Smooth muscle cell (in vitro differentiated cells): ENCODE measurements at regions not wholly inside any gene's neighbourhood (a gene's known extent, or its start where the extent isn't known, plus 50 kb on each side); places are given as distances from the start of the nearest gene placed in this dataset.

Experiments
- DNase-seq: peaks from one replicate; lab custom pipeline; 2025; ENCODE audit not compliant: unreplicated experiment; lab: John Stamatoyannopoulos, UW
- H2AFZ ChIP-seq: fragments of 200-600 bp; sonication (generic); 2 replicates; pipeline ENCODE4 v1.6.0; 2016; ENCODE audit warnings: antibody characterized with exemption, low read depth, mild to moderate bottlenecking
- H3F3A ChIP-seq: fragments of 200-600 bp; sonication (generic); 2 replicates; pipeline ENCODE4 v1.6.0; 2017; ENCODE audit warnings: antibody characterized with exemption, low read depth
- H3K27ac ChIP-seq: fragments of 200-600 bp; sonication (generic); 2 replicates; pipeline ENCODE4 v1.5.1; 2016; ENCODE audit warnings: low read depth, mild to moderate bottlenecking
- H3K27me3 ChIP-seq: fragments of 200-600 bp; sonication (generic); 2 replicates; pipeline ENCODE4 v1.6.1; 2016; ENCODE audit warnings: low read depth, mild to moderate bottlenecking
- H3K36me3 ChIP-seq: fragments of 200-600 bp; sonication (generic); 2 replicates; pipeline ENCODE4 v1.5.1; 2016; ENCODE audit warnings: low read depth
- H3K4me1 ChIP-seq: fragments of 200-600 bp; sonication (generic); 2 replicates; pipeline ENCODE4 v1.5.1; 2016; ENCODE audit warnings: low read depth
- H3K4me2 ChIP-seq: fragments of 200-600 bp; sonication (generic); 2 replicates; pipeline ENCODE4 v1.6.0; 2016; ENCODE audit warnings: mild to moderate bottlenecking
- H3K4me3 ChIP-seq: fragments of 200-600 bp; sonication (generic); 2 replicates; pipeline ENCODE4 v1.5.1; 2016; ENCODE audit warnings: mild to moderate bottlenecking
- H3K79me2 ChIP-seq: fragments of 200-600 bp; sonication (generic); 2 replicates; pipeline ENCODE4 v1.6.0; 2016; ENCODE audit warnings: low read depth, mild to moderate bottlenecking
- H3K9ac ChIP-seq: fragments of 200-600 bp; sonication (generic); 2 replicates; pipeline ENCODE4 v1.6.0; 2016; ENCODE audit warnings: low read depth
- H3K9me3 ChIP-seq: fragments of 200-600 bp; sonication (generic); replicated peaks from 2 replicates; pipeline ENCODE4 v1.5.1; 2016; ENCODE audit warnings: low read depth
- H4K20me1 ChIP-seq: fragments of 200-600 bp; sonication (generic); 2 replicates; pipeline ENCODE4 v1.6.0; 2016; ENCODE audit warnings: low read depth
- CTCF ChIP-seq: fragments of 200-600 bp; sonication (generic); IDR thresholded peaks from 2 replicates; pipeline ENCODE4 v1.5.1; 2017; ENCODE audit warnings: borderline replicate concordance, mild to moderate bottlenecking, antibody characterized with exemption; ENCODE audit not compliant: insufficient read depth, poor library complexity, severe bottlenecking
- WGBS: methylation state at CpG from one replicate; pipeline ENCODE4 v1.1.7; 2016; ENCODE audit warnings: low lambda C conversion rate; 5-methylcytosine and 5-hydroxymethylcytosine counted together

- Histone ChIP-seq H3K4me1 (no peaks in the 10 kb centered on the region), H3K27me3 (no peaks in the 10 kb centered on the region), H3K9me3 (peaks cover 4% of the 10 kb centered on the region), H3K4me2 (no peak overlapping the region), H3K9ac (no peak overlapping the region), H3K4me3 (no peak overlapping the region), H2AFZ (no peak overlapping the region), H3K27ac (no peak overlapping the region), H3F3A (no peaks in the 10 kb centered on the region), H4K20me1 (no peaks in the 10 kb centered on the region), H3K36me3 (no peaks in the 10 kb centered on the region), H3K79me2 (no peaks in the 10 kb centered on the region)
- no peak for TF ChIP-seq CTCF
- WGBS: 88% methylated on average over 9 of the region's 9 CpGs
- DNase-seq: no peak
Observed at GRCh38 chr2:167451496-167452289, 563.4 kb downstream of the XIRP2 start.

GRCh38 chr2:167450364-167450763, 562.1 kb downstream of the XIRP2 start:
- Histone ChIP-seq H3K9ac (no peak overlapping the region), H3K27ac (no peak overlapping the region)

GRCh38 chr2:167440382-167440781, 552.1 kb downstream of the XIRP2 start:
- no peak for DNase-seq
- Histone ChIP-seq H3K4me1 (no peaks in the 10 kb centered on the region), H2AFZ (no peak overlapping the region), H3K27ac (no peak overlapping the region), H3K4me2 (no peak overlapping the region), H3K4me3 (no peak overlapping the region), H3K9ac (no peak overlapping the region), H3K9me3 (no peaks in the 10 kb centered on the region), H3F3A (no peaks in the 10 kb centered on the region), H3K36me3 (no peaks in the 10 kb centered on the region), H3K27me3 (no peaks in the 10 kb centered on the region), H3K79me2 (no peaks in the 10 kb centered on the region), H4K20me1 (no peaks in the 10 kb centered on the region)
- no peak for TF ChIP-seq CTCF

More at GRCh38 chr2:167450364-167450763, 562.1 kb downstream of the XIRP2 start:
- Histone ChIP-seq H2AFZ (no peak overlapping the region), H3K36me3 (no peaks in the 10 kb centered on the region), H3K27me3 (no peaks in the 10 kb centered on the region), H3F3A (no peaks in the 10 kb centered on the region), H3K4me2 (no peak overlapping the region), H3K4me3 (no peak overlapping the region), H3K9me3 (peaks cover 4% of the 10 kb centered on the region), H3K79me2 (no peaks in the 10 kb centered on the region), H4K20me1 (no peaks in the 10 kb centered on the region), H3K4me1 (no peaks in the 10 kb centered on the region)
- no peak for DNase-seq
- TF ChIP-seq CTCF: no peak

GRCh38 chr2:167438206-167438605, 549.9 kb downstream of the XIRP2 start:
- WGBS: 33% methylated on average over 2 of the region's 2 CpGs
- Histone ChIP-seq H3K79me2 (no peaks in the 10 kb centered on the region), H3K9me3 (no peaks in the 10 kb centered on the region), H3F3A (no peaks in the 10 kb centered on the region), H2AFZ (peak overlapping the region; percentile 67), H4K20me1 (no peaks in the 10 kb centered on the region), H3K27me3 (no peaks in the 10 kb centered on the region), H3K4me3 (no peak overlapping the region), H3K4me1 (no peaks in the 10 kb centered on the region), H3K4me2 (peak overlapping the region; percentile 12), H3K9ac (no peak overlapping the region), H3K27ac (peak overlapping the region; percentile 70), H3K36me3 (no peaks in the 10 kb centered on the region)
- TF ChIP-seq CTCF: no peak
- DNase-seq: no peak
